Stimulated activated naive CD8-positive, alpha-beta T cell treated with anti-CD3 and anti-CD28 coated beads, Interleukin-15, amount 100 ng/mL, for 72 hours (primary cell): ENCODE measurements at regions not wholly inside any gene's neighbourhood (a gene's known extent, or its start where the extent isn't known, plus 50 kb on each side); places are given as distances from the start of the nearest gene placed in this dataset.

Experiments
- ATAC-seq: fragments of 150-1000 bp; cut with Tn5 transposase; 2 replicates; pipeline ENCODE4 v1.10.0; 2021; ENCODE audit warnings: mild to moderate bottlenecking, moderate library complexity
- DNase-seq, 2 donors: peaks; one replicate each; pipeline ENCODE4 v3.0.0; 2021 to 2022
- H3K27ac Mint-ChIP-seq, 2 donors: one replicate each; pipeline ENCODE4 v1.8.0; 2022; ENCODE audit warnings: mild to moderate bottlenecking in 2 of 2, mixed read lengths in 2 of 2, moderate library complexity in 2 of 2
- H3K27me3 Mint-ChIP-seq: one replicate; pipeline ENCODE4 v1.8.0; 2022; ENCODE audit warnings: mixed read lengths
- H3K4me1 Mint-ChIP-seq: one replicate; pipeline ENCODE4 v1.8.0; 2022; ENCODE audit warnings: mild to moderate bottlenecking, mixed read lengths
- H3K4me3 Mint-ChIP-seq, 2 donors: one replicate each; pipeline ENCODE4 v1.8.0; 2022; ENCODE audit warnings: mild to moderate bottlenecking in 2 of 2, mixed read lengths in 2 of 2, moderate library complexity in 1 of 2
- H3K9me3 Mint-ChIP-seq, 2 donors: one replicate each; pipeline ENCODE4 v1.8.0; 2022; ENCODE audit warnings: mixed read lengths in 2 of 2

DNA sequence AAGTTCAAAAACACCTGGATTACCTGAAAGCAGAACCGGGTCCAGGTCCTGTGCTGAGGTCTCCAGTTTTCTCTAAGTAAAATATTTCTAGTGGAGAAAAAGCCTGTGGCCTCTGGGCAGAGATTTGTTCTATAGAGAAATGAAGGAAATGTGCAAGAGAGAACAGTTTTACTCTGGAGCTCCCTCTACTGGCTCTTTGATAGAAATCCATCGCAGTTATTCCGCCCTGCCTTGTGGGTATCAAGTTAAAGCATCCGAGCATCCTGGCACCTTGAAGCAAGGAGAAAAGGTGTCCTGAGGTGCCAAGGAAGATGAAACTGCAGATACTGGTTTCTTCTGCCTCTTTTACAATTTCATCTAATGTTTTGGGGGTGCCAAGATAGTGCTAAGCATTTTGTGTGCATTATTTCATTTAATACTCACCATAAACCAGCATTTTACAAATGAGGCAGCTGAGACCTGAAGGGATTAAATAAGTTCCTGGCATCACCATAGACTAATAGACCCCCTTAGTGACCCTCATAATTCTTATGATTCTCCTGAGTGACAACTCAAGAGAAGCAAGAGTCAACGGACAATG, 113.1 kb upstream of the HSD17B12 start:
- no peak overlapping the region for H3K27ac Mint-ChIP-seq
- peaks cover 76% of the 10 kb centered on the region for H3K27me3 Mint-ChIP-seq
- DNase-seq (no peak), ATAC-seq (peak; percentile 64)
- H3K4me1 Mint-ChIP-seq: no peaks in the 10 kb centered on the region
- H3K4me3 Mint-ChIP-seq: no peak overlapping the region
- H3K9me3 Mint-ChIP-seq: no peaks in the 10 kb centered on the region

DNA sequence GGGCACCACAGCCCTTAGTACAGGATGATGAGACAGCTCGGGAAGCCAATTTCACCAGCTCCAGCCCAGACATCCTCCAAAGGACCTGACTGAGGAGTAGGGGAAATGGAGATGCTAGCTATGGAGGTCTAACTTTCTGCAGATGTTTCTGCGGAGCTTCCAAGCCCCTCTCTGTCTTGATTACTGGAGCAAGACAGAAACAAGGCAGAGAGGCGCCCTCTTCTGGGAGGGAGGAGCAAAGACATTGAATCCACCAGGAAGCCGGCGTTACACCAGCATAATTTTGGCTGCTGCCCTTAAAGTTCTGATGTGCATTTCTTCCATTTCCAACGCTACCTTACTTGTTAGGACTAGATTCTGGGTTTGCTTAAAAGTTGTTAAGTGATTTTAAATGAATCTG, 107.3 kb upstream of the HSD17B12 start:
- ATAC-seq: no peak
- peaks cover 32% of the 10 kb centered on the region for H3K4me1 Mint-ChIP-seq

DNA sequence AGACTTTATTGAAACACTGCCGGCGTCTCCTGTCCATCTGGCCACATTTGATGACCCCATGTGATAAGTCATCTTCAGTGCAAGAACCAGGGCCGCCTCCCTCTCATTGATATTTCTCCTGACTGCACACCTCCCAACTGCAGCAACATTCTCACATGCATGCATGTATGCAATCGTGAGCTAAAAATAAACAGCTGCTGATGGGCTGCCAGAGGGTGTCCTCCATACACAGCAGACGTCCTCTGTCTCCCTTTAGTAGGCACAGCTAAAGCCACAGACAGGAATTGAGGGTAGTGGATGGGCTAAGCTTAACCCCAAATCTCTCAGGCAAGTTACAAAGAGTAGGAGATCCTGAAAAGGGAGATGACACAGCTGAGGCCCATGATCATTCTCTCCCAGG, 106.7 kb upstream of the HSD17B12 start:
- ATAC-seq (no peak), DNase-seq (no peak)
- Mint-ChIP-seq H3K4me1 (peaks cover 37% of the 10 kb centered on the region), H3K9me3 (no peaks in the 10 kb centered on the region), H3K27ac (no peak overlapping the region), H3K27me3 (peaks cover 100% of the 10 kb centered on the region), H3K4me3 (no peak overlapping the region)

More for the DNA sequence above, 107.3 kb upstream of the HSD17B12 start:
- Mint-ChIP-seq H3K9me3 (no peaks in the 10 kb centered on the region), H3K27ac (no peak overlapping the region), H3K4me3 (no peak overlapping the region), H3K27me3 (peaks cover 100% of the 10 kb centered on the region)
- no peak for DNase-seq

DNA sequence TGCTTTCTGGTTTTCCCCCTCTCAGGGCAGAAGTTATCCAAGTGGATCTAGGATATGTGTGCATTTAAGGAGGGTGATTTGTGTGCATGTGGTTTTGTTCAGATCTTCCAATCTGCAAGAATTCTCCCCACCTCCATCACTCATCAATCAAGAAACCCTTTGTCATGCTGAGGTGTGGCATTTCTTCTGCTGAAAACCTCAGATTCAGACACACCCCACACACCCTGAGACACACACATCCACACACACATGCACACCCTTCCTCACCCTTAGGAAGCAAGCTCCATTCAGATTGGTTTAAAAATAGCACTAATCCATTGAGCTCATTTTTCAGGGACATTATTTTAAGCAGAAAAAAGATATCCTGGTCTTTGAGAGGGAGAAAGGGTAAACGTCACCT, 106.1 kb upstream of the HSD17B12 start:
- Mint-ChIP-seq H3K27me3 (peaks cover 100% of the 10 kb centered on the region), H3K4me3 (no peak overlapping the region), H3K4me1 (peaks cover 37% of the 10 kb centered on the region), H3K27ac (no peak overlapping the region), H3K9me3 (no peaks in the 10 kb centered on the region)
- no peak for ATAC-seq
- DNase-seq: no peak

DNA sequence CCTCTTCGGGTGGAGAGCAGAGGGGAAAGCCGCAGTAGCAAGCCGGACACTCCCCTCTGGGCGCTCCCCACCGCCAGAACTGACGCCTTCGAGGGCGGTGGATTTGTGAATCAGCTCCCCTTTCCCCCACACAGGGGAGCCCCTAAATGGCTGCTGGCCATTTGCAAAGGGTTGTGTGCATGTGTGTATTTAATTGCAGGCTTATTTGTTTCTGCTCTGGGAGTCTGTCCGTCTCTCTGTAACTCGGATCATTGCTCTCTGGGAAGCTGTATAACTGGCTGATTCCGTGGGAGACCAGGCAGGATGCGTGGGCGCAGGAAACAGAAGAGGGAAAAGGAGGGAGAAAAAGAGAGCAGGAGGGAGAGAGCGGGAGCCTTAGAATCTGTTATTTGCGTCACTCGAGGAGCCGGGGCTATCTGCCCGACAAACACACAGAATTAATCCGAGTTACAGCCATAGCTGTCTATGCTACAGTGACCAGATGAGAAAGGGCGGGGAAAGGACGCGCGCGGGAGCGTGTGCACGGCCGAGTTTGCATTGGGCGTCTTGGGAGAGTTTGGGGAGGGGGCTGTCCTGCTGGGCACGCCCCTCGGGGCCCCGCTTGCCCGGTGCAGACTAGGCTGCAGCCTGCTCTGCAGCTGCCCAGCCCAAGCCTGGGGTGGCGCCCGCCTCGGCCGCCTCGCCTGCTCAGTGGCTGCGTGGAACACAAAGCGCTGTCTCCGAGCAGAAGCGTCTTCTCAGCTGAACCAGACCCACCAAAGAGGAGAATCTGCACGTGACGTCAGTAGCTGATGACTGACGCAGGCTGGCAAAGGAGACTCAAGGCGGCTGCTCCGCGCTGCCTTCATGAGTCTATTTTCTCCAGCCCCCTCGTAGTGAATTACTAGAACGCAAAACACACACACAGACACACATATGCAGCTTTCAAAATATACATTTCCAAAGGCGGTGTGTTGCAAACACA, 105.3 kb upstream of the HSD17B12 start:
- peak overlapping the region in 1 of 2 donors; percentile 87 for H3K27ac Mint-ChIP-seq
- H3K9me3 Mint-ChIP-seq: no peaks in the 10 kb centered on the region
- peak overlapping the region; percentile 41 to 82 for H3K4me3 Mint-ChIP-seq
- peaks cover 100% of the 10 kb centered on the region for H3K27me3 Mint-ChIP-seq
- DNase-seq: peak in 1 of 2 donors; percentile 44
- H3K4me1 Mint-ChIP-seq: peaks cover 45% of the 10 kb centered on the region
- ATAC-seq: peak; percentile 54

DNA sequence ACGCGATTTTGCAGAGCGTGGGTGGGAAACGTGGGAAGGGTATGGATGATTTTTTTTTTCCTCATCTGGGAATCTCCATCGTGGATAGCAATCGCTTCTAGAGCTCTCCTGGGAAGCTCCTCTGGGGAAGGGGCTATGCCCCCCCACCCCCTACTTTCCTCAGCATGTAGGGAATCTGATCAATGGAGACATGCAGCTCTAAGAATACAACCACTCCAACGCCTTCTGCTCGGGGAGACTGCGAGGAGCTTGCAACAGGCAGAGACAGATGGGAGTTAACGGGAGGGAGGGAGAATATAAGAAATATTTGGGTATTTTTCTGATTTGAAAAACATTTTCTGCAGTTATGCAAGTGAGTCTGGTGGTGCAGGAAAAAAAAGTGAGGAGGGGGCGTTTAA, 104.6 kb upstream of the HSD17B12 start:
- no peak overlapping the region for H3K27ac Mint-ChIP-seq
- DNase-seq (no peak), ATAC-seq (no peak)
- H3K27me3 Mint-ChIP-seq: peaks cover 100% of the 10 kb centered on the region
- peaks cover 52% of the 10 kb centered on the region for H3K4me1 Mint-ChIP-seq
- no peaks in the 10 kb centered on the region for H3K9me3 Mint-ChIP-seq
- H3K4me3 Mint-ChIP-seq: peak overlapping the region; percentile 41 to 54

DNA sequence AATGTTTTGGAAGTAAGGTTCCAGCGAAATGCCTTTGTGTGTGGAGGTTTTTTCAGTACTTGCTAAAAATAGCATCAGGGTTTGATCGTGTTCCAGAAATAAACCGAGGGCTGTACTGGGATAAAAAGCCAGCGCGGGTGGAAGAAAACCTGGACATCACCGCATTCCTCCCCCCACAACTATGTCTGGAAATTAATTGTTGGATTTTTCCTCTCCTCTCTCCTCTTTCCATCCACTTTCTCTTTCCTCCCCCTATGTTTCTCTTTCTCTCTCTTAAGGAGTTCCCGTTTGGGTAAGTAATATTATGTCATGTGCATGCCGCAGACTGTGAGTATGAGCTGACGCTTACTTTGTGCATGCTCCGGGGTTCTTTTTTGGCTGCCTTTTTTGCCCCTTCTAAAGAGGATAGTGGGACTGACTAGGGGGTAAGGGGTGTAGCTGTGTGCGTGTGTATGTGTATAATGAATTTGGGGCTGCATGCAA, 104.2 kb upstream of the HSD17B12 start:
- peak overlapping the region in 1 of 2 donors; percentile 21 for H3K4me3 Mint-ChIP-seq
- DNase-seq: no peak

DNA sequence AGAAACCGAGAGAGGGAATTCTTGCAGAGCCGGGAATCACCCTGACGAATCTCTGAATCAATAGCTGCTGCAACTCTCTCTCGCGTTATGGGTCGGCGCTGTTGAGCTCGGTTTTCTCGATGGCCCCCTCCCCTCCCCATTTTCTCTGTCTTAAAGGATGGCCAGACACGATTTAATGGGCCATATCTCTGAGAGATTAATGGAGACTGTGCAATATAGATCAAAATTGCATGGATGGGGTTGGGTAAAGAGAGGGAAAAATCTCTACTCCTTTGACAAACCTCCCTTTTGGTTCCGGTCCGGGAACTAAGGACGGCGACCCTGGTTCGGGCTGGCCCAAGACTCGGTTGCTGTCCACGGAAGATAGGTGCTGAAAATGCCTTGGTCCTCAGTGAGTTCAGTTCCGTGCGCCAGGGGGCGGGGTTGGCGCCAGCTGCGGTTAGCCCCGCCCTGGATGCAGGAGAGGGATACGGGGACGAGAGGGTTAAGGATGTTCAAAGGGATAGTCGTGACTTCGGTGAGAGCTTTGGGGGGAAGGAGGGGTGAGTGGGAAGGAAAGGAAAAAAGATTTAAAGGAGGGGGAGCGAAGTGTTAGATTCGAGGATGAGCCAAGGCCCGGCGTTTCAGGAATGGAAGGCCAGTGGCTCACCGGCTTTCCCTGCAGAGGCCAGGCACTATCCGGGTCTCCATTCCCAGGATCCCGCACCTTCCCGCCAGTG, 103.6 kb upstream of the HSD17B12 start:
- H3K4me1 Mint-ChIP-seq: peaks cover 63% of the 10 kb centered on the region
- ATAC-seq (no peak), DNase-seq (no peak)
- peak overlapping the region in 1 of 2 donors; percentile 21 for H3K4me3 Mint-ChIP-seq
- no peak overlapping the region for H3K27ac Mint-ChIP-seq
- H3K9me3 Mint-ChIP-seq: no peaks in the 10 kb centered on the region
- H3K27me3 Mint-ChIP-seq: peaks cover 100% of the 10 kb centered on the region

More for the DNA sequence above, 104.2 kb upstream of the HSD17B12 start:
- Mint-ChIP-seq H3K27ac (no peak overlapping the region), H3K9me3 (no peaks in the 10 kb centered on the region), H3K4me1 (peaks cover 57% of the 10 kb centered on the region), H3K27me3 (peaks cover 100% of the 10 kb centered on the region)
- no peak for ATAC-seq

DNA sequence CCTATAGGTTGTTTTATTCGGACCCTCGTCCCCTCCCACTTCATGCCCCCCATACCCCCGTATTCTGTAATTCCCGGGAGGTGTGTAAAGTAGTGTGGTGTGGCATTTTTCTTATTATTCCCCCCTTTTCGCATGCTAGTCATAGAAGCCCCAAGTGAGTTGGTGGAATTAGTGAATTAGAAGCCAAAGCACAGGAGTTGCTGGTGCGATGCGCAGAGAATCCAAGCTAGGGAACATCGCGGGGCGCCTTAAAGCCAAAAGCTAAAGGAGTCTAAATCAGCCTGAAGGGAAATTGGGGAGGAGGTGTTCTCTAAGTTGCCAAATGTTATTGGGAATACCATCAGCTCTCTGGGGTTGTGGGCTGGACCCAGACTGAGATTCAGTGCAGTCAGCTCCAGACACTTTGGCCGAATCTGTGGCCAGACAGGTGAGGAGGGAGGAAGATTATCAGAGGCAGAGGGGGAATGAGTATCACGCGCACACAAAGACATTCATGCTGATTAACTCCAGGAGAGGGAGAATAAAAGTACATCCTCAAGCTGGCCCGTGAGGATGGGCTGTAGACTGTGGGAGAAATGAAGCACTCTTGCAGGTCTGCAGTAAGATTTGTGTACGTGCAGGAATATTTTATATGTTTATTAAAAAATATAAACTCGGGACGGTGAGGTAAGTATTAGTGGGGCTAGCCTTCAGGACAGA, 102.8 kb upstream of the HSD17B12 start:
- Mint-ChIP-seq H3K4me3 (peak overlapping the region in 1 of 2 donors; percentile 2), H3K4me1 (peaks cover 69% of the 10 kb centered on the region), H3K9me3 (no peaks in the 10 kb centered on the region), H3K27ac (no peak overlapping the region), H3K27me3 (peaks cover 100% of the 10 kb centered on the region)
- ATAC-seq (no peak), DNase-seq (no peak)

DNA sequence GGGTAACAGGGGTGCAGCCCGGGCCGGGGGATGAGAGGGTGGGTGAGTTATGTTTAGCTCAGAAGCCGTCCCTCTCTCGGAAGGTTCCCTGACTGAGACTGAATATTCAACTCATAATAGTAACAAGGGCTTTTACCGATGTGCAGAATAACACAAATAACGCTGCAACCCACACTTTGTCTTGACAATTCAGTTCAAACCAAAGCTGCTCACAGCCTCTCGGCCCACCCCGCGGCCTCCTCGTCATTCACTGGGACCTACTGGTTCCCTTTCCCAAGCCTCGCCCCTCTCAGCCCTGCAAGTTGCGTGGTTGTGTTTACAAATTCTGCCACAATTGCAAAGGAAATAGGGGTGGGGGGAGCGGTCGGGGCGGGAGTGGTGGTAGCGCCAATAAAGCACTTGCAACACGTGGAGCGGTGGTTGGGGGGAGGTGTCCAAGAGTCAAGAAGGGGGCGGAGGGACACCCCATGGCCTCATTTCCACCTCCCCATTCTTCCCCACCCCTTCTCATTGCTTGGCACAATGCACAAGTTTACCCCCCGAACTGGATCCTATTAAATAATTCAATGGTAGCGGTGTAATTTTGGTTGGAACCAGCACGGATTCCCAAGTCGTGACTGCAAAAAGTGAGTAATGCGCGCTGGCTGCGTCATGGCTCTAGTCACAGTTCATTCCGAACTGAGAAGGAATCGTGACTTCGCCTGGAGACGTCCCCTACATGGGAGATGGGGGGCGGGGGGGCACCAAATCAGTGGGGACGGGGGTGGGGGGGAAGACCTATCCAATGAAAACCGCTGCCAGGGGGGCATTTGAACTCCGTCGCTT, 102.0 kb upstream of the HSD17B12 start:
- no peak for DNase-seq
- Mint-ChIP-seq H3K27me3 (peaks cover 100% of the 10 kb centered on the region), H3K9me3 (no peaks in the 10 kb centered on the region), H3K4me1 (peaks cover 76% of the 10 kb centered on the region), H3K27ac (no peak overlapping the region), H3K4me3 (peak overlapping the region; percentile 86 to 88)
- ATAC-seq: no peak

DNA sequence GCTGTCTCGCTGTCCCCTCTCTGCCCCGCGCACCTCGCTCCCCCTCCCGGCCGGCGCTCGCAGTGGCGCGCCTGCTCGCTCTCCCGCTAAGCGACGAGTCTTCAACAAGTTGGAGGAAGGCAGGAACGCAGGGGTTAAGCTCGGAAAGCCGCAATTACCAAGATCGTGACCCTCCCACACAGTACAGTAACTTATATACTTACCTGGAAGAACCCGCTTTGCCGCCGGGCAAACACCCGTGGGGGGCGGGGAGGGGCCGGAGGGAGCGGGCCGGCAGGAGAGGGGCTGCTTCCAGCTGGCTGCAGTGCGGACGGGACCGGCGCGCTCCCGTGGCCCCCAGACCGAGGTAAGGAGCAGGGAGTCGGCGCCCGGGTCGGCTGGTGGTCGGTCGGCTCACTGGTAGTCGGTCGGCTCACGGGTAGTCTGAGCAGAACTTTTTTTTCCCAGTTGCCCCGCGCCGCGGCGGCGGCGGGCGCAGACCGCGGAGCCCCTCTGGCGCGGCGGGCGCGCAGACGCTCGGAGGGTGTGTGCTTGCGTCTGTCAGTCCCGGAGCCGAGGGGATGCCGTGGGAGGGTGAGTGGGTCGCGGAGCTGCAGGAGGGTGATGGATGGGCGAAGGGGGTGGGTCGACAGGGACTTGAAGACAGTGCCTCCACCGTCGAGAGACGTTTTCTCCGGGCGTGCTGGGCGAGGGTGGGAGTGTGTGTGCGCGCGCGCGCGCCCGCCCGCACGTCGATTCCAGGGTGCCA, 101.2 kb upstream of the HSD17B12 start:
- DNase-seq (peak in 1 of 2 donors; percentile 50), ATAC-seq (peak; percentile 68)
- Mint-ChIP-seq H3K4me1 (peaks cover 74% of the 10 kb centered on the region), H3K27me3 (peaks cover 100% of the 10 kb centered on the region), H3K4me3 (peak overlapping the region; percentile 86 to 88), H3K9me3 (no peaks in the 10 kb centered on the region), H3K27ac (no peak overlapping the region)

DNA sequence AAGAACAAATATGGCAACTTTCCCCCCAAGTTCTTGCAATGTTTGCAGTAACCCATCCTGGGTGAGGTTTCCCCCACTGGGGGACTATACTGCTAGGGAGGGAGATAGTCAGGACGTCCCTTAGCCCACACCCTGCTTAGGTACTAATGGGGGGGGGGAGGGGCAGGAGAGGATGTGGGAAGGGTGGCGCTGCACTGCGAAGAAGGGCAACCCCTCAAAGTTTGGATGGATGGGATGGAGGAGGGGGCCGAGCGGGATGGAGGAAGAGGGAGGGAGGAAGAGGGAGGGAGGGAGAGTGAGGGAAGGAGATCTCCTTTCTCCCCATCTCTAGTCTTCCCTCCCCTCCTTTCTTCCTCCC, 100.6 kb upstream of the HSD17B12 start:
- Mint-ChIP-seq H3K9me3 (no peaks in the 10 kb centered on the region), H3K4me1 (peaks cover 68% of the 10 kb centered on the region), H3K4me3 (peak overlapping the region; percentile 86 to 88), H3K27me3 (peaks cover 100% of the 10 kb centered on the region), H3K27ac (peak overlapping the region in 1 of 2 donors; percentile 27)
- DNase-seq: no peak
- peak; percentile 18 for ATAC-seq

DNA sequence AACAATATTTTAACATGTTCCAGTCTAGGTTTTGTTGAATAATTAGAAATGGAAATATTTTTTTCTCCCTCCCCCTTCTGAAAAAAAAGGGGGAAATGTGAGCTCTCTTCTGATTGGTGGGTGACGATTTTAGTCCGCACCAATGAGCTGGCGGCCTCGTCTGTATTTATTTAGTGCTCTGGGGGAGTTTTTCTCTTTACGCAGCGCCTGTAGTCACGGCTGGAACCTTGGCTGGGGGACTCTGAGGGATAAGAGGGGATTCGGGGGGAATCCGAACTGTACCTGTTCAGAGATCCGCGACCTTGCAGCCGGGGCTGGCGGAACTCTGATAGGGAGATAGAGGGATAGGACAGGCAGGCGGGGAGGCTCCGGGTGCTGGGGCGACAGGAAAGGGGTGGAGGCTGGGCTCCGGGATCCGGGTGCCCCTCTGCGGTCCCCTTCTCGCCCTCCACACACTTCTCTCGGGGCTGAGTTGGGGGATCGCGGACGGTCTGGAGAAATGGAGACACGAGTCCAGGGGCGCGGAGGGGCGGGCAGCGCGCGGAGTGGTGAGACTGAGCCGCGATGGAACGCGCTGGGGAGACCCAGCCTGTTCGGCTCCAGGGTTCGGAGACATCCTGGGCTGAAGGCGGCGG, 99.7 kb upstream of the HSD17B12 start:
- DNase-seq (no peak), ATAC-seq (peak; percentile 18)
- Mint-ChIP-seq H3K9me3 (no peaks in the 10 kb centered on the region), H3K27ac (peak overlapping the region in 1 of 2 donors; percentile 53), H3K4me1 (peaks cover 59% of the 10 kb centered on the region), H3K4me3 (peak overlapping the region; percentile 86 to 88), H3K27me3 (peaks cover 100% of the 10 kb centered on the region)
